Uterus (tissue), 3 donors: ENCODE measurements at regions not wholly inside any gene's neighbourhood (a gene's known extent, or its start where the extent isn't known, plus 50 kb on each side); places are given as distances from the start of the nearest gene placed in this dataset.
"Not testable (repeated sequence)": the region's sequence is repeated elsewhere in the genome, so short reads cannot be mapped to it uniquely, and the experiment has no call there.

Experiments
- DNase-seq, 2 donors: peaks; one replicate each; pipeline ENCODE4 v3.0.0-alpha.2; 2019 to 2020
- H3K27ac ChIP-seq, 2 donors: fragments of 200-600 bp; sonication (generic); 1 replicate in 1 of 2; 2 replicates in 1 of 2; pipeline ENCODE4 v1.5.1; 2016 to 2018
- H3K27me3 ChIP-seq, 2 donors: fragments of 200-600 bp; sonication (generic); one replicate each; pipeline ENCODE4 v1.5.1; 2018 to 2019; ENCODE audit warnings: control low read depth in 1 of 2
- H3K36me3 ChIP-seq, 2 donors: fragments of 200-600 bp; sonication (generic); one replicate each; pipeline ENCODE4 v1.5.1; 2019; ENCODE audit warnings: control low read depth in 1 of 2
- H3K4me1 ChIP-seq, 2 donors: fragments of 200-600 bp; sonication (generic); one replicate each; pipeline ENCODE4 v1.5.1; 2018 to 2019; ENCODE audit warnings: control low read depth in 1 of 2
- H3K4me3 ChIP-seq, 2 donors: fragments of 200-600 bp; sonication (generic); 1 replicate in 1 of 2; 2 replicates in 1 of 2; pipeline ENCODE4 v1.5.1; 2018 to 2019; ENCODE audit warnings: mild to moderate bottlenecking in 1 of 2
- H3K9me3 ChIP-seq, 2 donors: fragments of 200-600 bp; sonication (generic); one replicate each; pipeline ENCODE4 v1.5.1; 2019; ENCODE audit warnings: control low read depth in 1 of 2
- CTCF ChIP-seq, 4 experiments: fragments of 200-600 bp in 2 of 4; fragments of 450-650 bp in 2 of 4; sonication (generic) in 2 of 4; IDR thresholded peaks; one replicate each; pipeline ENCODE4 v1.5.1; 2016 to 2019; ENCODE audit warnings: antibody characterized with exemption in 4 of 4, mild to moderate bottlenecking in 2 of 4, moderate library complexity in 1 of 4
- POLR2A ChIP-seq, 2 donors: fragments of 450-650 bp; IDR thresholded peaks; one replicate each; pipeline ENCODE4 v1.6.1; 2016; ENCODE audit warnings: antibody characterized with exemption in 2 of 2, mild to moderate bottlenecking in 1 of 2, moderate library complexity in 1 of 2
- intact Hi-C: fragments of 100-400 bp; cut with DNase I; formaldehyde crosslinking; loops from one replicate; pipeline ENCODE4 v1.15.1; 2023; ENCODE audit warnings: low total_unique reads
- donor health status: DM: yes; HTN: yes; CAD: no.

GRCh38 chr6:98047164-98047563 is 764.1 kb upstream of the MMS22L start:
- no peak overlapping the region for H3K4me3 ChIP-seq
- no peak for DNase-seq
- peaks cover 0 to 6% of the 10 kb centered on the region in 2 donors for H3K27me3 ChIP-seq
- H3K27ac ChIP-seq = no peak overlapping the region
- no peaks in the 10 kb centered on the region for H3K4me1 ChIP-seq
- no peak for TF ChIP-seq POLR2A (IDR thresholded peaks at IDR 0.05)
- no peak for TF ChIP-seq CTCF (IDR thresholded peaks at IDR 0.05)
- intact Hi-C loops = no loop called here
- H3K9me3 ChIP-seq = no peaks in the 10 kb centered on the region
- H3K36me3 ChIP-seq = no peaks in the 10 kb centered on the region

GRCh38 chr6:98047871-98048270 is 764.9 kb upstream of the MMS22L start:
- Histone ChIP-seq H3K4me3 (no peak overlapping the region), H3K4me1 (no peaks in the 10 kb centered on the region), H3K27ac (no peak overlapping the region), H3K27me3 (peaks cover 0 to 2% of the 10 kb centered on the region in 2 donors), H3K9me3 (no peaks in the 10 kb centered on the region), H3K36me3 (no peaks in the 10 kb centered on the region)
- intact Hi-C loops = no loop called here
- DNase-seq = no peak
- TF ChIP-seq POLR2A (IDR thresholded peaks at IDR 0.05) = no peak
- TF ChIP-seq CTCF (IDR thresholded peaks at IDR 0.05) = no peak

GRCh38 chr6:98054453-98054852 is 771.4 kb upstream of the MMS22L start:
- intact Hi-C loops = no loop called here
- Histone ChIP-seq H3K27me3 (no peaks in the 10 kb centered on the region), H3K36me3 (no peaks in the 10 kb centered on the region), H3K4me1 (no peaks in the 10 kb centered on the region), H3K27ac (no peak overlapping the region), H3K4me3 (no peak overlapping the region), H3K9me3 (no peaks in the 10 kb centered on the region)
- DNase-seq = no peak
- no peak for TF ChIP-seq POLR2A (IDR thresholded peaks at IDR 0.05)
- TF ChIP-seq CTCF (IDR thresholded peaks at IDR 0.05) = no peak

- intact Hi-C loops = no loop called here
- Histone ChIP-seq H3K27me3 (no peaks in the 10 kb centered on the region), H3K36me3 (no peaks in the 10 kb centered on the region), H3K4me3 (no peak overlapping the region), H3K9me3 (no peaks in the 10 kb centered on the region), H3K27ac (no peak overlapping the region), H3K4me1 (no peaks in the 10 kb centered on the region)
- no peak for DNase-seq
- TF ChIP-seq CTCF (IDR thresholded peaks at IDR 0.05) (no peak), POLR2A (IDR thresholded peaks at IDR 0.05) (no peak)
Observed at GRCh38 chr6:98056955-98057354, 773.9 kb upstream of the MMS22L start.

GRCh38 chr6:98067375-98067774 is 767.0 kb upstream of the POU3F2 start:
- Histone ChIP-seq H3K4me3 (no peak overlapping the region), H3K9me3 (no peaks in the 10 kb centered on the region), H3K27ac (no peak overlapping the region), H3K27me3 (no peaks in the 10 kb centered on the region), H3K36me3 (no peaks in the 10 kb centered on the region), H3K4me1 (no peaks in the 10 kb centered on the region)
- TF ChIP-seq POLR2A (IDR thresholded peaks at IDR 0.05) (no peak), CTCF (IDR thresholded peaks at IDR 0.05) (no peak)
- intact Hi-C loops = no loop called here
- DNase-seq = no peak

GRCh38 chr6:98088537-98088936 is 745.8 kb upstream of the POU3F2 start:
- H3K4me1 ChIP-seq, H3K27ac ChIP-seq, DNase-seq, H3K27me3 ChIP-seq, H3K36me3 ChIP-seq, H3K4me3 ChIP-seq, intact Hi-C loops, H3K9me3 ChIP-seq: not testable (repeated sequence)
